ENCODE measurements at regions not wholly inside any gene's neighbourhood (a gene's known extent, or its start where the extent isn't known, plus 50 kb on each side); places are given as distances from the start of the nearest gene placed in this dataset.

DNA sequence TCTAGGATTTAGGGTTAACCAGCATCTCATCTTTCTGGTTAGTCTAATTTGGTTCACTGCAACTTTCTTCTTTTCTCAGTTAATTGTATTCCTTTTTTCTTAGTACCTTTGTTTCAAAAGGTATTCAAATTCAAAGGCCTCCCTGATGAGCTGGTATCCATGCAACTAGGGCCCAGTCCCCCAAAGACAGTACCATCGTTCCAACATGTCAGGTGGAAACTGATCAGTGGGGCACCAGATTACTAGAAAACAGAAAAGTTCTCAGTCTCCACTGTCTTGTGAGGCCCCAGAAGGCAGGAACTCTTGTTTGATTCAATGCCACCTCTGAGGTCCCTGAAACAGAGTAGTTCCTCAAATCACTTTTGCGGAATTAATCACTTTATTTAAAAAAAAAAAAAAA lies 303.2 kb upstream of the NBEA start:
- TF ChIP-seq, protein P1, sequence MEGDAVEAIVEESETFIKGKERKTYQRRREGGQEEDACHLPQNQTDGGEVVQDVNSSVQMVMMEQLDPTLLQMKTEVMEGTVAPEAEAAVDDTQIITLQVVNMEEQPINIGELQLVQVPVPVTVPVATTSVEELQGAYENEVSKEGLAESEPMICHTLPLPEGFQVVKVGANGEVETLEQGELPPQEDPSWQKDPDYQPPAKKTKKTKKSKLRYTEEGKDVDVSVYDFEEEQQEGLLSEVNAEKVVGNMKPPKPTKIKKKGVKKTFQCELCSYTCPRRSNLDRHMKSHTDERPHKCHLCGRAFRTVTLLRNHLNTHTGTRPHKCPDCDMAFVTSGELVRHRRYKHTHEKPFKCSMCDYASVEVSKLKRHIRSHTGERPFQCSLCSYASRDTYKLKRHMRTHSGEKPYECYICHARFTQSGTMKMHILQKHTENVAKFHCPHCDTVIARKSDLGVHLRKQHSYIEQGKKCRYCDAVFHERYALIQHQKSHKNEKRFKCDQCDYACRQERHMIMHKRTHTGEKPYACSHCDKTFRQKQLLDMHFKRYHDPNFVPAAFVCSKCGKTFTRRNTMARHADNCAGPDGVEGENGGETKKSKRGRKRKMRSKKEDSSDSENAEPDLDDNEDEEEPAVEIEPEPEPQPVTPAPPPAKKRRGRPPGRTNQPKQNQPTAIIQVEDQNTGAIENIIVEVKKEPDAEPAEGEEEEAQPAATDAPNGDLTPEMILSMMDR (tag by site-specific recombination; IDR thresholded peaks at IDR 0.05), result no peak
- TF ChIP-seq KLF8 (tag by site-specific recombination; IDR thresholded peaks at IDR 0.05), result no peak
- TF ChIP-seq ZNF138 (tag by site-specific recombination; IDR thresholded peaks at IDR 0.05; ENCODE audit: borderline replicate concordance), result no peak
- no peak for TF ChIP-seq ZNF121 (tag by site-specific recombination; IDR thresholded peaks at IDR 0.05)
- TF ChIP-seq SCRT2 (tag by site-specific recombination; IDR thresholded peaks at IDR 0.05), result no peak
- TF ChIP-seq, protein P2, sequence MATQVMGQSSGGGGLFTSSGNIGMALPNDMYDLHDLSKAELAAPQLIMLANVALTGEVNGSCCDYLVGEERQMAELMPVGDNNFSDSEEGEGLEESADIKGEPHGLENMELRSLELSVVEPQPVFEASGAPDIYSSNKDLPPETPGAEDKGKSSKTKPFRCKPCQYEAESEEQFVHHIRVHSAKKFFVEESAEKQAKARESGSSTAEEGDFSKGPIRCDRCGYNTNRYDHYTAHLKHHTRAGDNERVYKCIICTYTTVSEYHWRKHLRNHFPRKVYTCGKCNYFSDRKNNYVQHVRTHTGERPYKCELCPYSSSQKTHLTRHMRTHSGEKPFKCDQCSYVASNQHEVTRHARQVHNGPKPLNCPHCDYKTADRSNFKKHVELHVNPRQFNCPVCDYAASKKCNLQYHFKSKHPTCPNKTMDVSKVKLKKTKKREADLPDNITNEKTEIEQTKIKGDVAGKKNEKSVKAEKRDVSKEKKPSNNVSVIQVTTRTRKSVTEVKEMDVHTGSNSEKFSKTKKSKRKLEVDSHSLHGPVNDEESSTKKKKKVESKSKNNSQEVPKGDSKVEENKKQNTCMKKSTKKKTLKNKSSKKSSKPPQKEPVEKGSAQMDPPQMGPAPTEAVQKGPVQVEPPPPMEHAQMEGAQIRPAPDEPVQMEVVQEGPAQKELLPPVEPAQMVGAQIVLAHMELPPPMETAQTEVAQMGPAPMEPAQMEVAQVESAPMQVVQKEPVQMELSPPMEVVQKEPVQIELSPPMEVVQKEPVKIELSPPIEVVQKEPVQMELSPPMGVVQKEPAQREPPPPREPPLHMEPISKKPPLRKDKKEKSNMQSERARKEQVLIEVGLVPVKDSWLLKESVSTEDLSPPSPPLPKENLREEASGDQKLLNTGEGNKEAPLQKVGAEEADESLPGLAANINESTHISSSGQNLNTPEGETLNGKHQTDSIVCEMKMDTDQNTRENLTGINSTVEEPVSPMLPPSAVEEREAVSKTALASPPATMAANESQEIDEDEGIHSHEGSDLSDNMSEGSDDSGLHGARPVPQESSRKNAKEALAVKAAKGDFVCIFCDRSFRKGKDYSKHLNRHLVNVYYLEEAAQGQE (tag by site-specific recombination; IDR thresholded peaks at IDR 0.05), result no peak
- TF ChIP-seq ZNF707 (tag by site-specific recombination; IDR thresholded peaks at IDR 0.05), result no peak
